Ascending aorta (tissue), 2 donors: ENCODE measurements at regions not wholly inside any gene's neighbourhood (a gene's known extent, or its start where the extent isn't known, plus 50 kb on each side); places are given as distances from the start of the nearest gene placed in this dataset.

Experiments used
- DNase-seq, 2 donors: peaks; one replicate each; pipeline ENCODE4 v3.0.0-alpha.2; 2019; ENCODE audit warnings: low spot score in 2 of 2
- H3K27ac ChIP-seq, 2 donors: fragments of 200-600 bp; sonication (generic); one replicate each; pipeline ENCODE4 v1.5.1; 2016 to 2017; ENCODE audit warnings: mild to moderate bottlenecking in 1 of 2
- H3K27me3 ChIP-seq: fragments of 200-600 bp; sonication (generic); one replicate; pipeline ENCODE4 v1.5.1; 2017
- H3K36me3 ChIP-seq, 2 donors: fragments of 200-600 bp; sonication (generic); one replicate each; pipeline ENCODE4 v1.5.1; 2016
- H3K4me1 ChIP-seq, 2 donors: fragments of 200-600 bp; sonication (generic); one replicate each; pipeline ENCODE4 v1.5.1; 2016 to 2017; ENCODE audit warnings: mild to moderate bottlenecking in 1 of 2
- H3K4me3 ChIP-seq, 2 donors: fragments of 200-600 bp; sonication (generic); one replicate each; pipeline ENCODE4 v1.5.1; 2016 to 2017; ENCODE audit warnings: mild to moderate bottlenecking in 1 of 2
- H3K9me3 ChIP-seq, 2 donors: fragments of 200-600 bp; sonication (generic); one replicate each; pipeline ENCODE4 v1.5.1; 2016
- intact Hi-C: fragments of 100-400 bp; cut with DNase I; formaldehyde crosslinking; loops from one replicate; pipeline ENCODE4 v1.15.1; 2023
- TF ChIP-seq, protein P1 (sequence below), 3 experiments: fragments of 200-600 bp in 2 of 3; fragments of 450-650 bp in 1 of 3; sonication (generic) in 2 of 3; IDR thresholded peaks; one replicate each; pipeline ENCODE4 v1.5.1; 2016 to 2019; ENCODE audit warnings: antibody characterized with exemption in 3 of 3, mild to moderate bottlenecking in 1 of 3, moderate library complexity in 1 of 3

GRCh38 chr17:65324611-65325342, 187.6 kb downstream of the RGS9 start:
- intact Hi-C loops = no loop called here
- no peaks in the 10 kb centered on the region for H3K4me1 ChIP-seq
- no peaks in the 10 kb centered on the region for H3K36me3 ChIP-seq
- no peak overlapping the region for H3K4me3 ChIP-seq
- H3K27me3 ChIP-seq = no peaks in the 10 kb centered on the region
- H3K27ac ChIP-seq = no peak overlapping the region
- no peak for DNase-seq
- TF ChIP-seq, protein P1, sequence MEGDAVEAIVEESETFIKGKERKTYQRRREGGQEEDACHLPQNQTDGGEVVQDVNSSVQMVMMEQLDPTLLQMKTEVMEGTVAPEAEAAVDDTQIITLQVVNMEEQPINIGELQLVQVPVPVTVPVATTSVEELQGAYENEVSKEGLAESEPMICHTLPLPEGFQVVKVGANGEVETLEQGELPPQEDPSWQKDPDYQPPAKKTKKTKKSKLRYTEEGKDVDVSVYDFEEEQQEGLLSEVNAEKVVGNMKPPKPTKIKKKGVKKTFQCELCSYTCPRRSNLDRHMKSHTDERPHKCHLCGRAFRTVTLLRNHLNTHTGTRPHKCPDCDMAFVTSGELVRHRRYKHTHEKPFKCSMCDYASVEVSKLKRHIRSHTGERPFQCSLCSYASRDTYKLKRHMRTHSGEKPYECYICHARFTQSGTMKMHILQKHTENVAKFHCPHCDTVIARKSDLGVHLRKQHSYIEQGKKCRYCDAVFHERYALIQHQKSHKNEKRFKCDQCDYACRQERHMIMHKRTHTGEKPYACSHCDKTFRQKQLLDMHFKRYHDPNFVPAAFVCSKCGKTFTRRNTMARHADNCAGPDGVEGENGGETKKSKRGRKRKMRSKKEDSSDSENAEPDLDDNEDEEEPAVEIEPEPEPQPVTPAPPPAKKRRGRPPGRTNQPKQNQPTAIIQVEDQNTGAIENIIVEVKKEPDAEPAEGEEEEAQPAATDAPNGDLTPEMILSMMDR (IDR thresholded peaks at IDR 0.05) = no peak
- no peaks in the 10 kb centered on the region for H3K9me3 ChIP-seq

- Histone ChIP-seq H3K9me3 (no peaks in the 10 kb centered on the region), H3K4me3 (no peak overlapping the region), H3K4me1 (no peaks in the 10 kb centered on the region), H3K27ac (no peak overlapping the region), H3K36me3 (no peaks in the 10 kb centered on the region), H3K27me3 (no peaks in the 10 kb centered on the region)
- TF ChIP-seq, protein P1 (IDR thresholded peaks at IDR 0.05) = no peak
- no peak for DNase-seq
- intact Hi-C loops = no loop called here
Observed at GRCh38 chr17:65323049-65323448, 185.9 kb downstream of the RGS9 start.

DNA sequence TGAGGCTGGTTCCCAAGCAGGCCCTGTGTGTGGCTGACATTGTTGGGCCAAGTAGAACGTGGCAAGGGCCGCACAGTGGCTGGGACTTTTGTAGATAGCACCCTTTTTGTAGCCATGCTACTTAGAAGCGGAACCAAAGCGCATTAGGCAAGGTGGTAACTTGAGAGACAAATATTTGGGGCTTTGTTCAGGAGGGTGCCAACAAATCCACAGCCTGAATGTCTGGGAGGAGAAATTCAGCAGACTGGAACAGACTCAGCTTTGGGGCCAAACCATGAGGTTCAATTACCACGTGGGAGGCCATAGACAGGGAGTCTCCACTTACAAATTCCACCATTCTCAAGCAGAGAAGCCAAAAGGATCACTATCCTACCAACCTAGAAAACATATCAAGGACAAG, 183.7 kb downstream of the RGS9 start:
- no peak overlapping the region for H3K4me3 ChIP-seq
- intact Hi-C loops = no loop called here
- no peak for DNase-seq
- TF ChIP-seq, protein P1 (IDR thresholded peaks at IDR 0.05) = no peak
- H3K36me3 ChIP-seq = no peaks in the 10 kb centered on the region
- H3K27ac ChIP-seq = no peak overlapping the region
- H3K27me3 ChIP-seq = no peaks in the 10 kb centered on the region
- H3K9me3 ChIP-seq = no peaks in the 10 kb centered on the region
- H3K4me1 ChIP-seq = no peaks in the 10 kb centered on the region

DNA sequence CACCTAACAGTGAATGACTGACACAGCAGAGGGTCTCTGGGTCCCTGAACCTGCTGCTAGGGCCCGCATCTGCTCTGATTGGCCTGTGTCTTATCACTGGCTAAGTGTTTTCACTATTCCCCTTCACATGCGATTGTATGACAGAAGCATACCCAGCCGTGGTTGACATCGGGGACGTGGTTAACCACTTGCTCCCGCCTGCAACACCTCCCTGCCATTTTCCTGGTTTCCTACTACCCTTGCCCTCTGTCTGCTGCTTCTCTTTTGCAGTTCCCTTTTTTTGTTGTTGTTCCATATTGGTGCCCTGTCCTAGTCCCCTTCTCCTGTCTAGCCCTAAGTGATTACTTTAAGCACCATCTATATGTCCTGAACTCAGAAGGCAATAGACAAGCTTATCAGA, 177.0 kb downstream of the RGS9 start:
- TF ChIP-seq, protein P1 (IDR thresholded peaks at IDR 0.05) = no peak

DNA sequence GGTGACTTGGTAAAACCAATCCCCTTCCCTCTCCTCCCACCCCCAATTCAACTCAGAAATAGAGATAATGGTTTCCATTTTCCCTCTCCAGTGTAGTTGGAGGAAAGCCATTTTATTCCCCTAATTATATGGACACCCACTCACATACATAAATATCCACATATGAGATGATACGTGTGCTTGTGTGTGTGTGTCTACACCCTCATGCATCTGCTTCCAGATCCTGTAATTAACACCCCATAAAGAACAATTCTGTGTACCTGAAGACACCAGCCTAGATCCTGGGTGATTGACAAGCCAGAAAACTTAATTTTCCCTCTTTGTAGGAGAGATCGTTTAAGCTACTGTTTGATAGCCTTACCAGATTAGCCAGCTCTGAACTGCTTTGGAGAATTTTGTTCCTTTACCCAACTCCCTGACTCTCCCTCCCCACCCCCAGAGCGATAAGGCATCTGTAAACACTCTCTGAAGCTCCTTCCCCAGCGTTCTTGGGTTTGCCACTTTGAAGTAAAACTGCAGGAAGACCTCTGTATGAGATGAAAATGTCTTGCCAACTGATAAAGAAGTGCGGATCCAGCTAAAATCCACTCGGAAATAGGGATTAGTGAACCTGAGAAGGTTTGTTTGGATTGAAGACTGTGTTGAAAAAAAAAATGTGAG, 175.7 kb downstream of the RGS9 start:
- intact Hi-C loops = no loop called here

More for the DNA sequence above, 177.0 kb downstream of the RGS9 start:
- no peaks in the 10 kb centered on the region for H3K9me3 ChIP-seq
- no peak overlapping the region for H3K27ac ChIP-seq
- no peak overlapping the region for H3K4me3 ChIP-seq
- intact Hi-C loops = no loop called here
- DNase-seq = no peak
- no peaks in the 10 kb centered on the region for H3K4me1 ChIP-seq
- no peaks in the 10 kb centered on the region for H3K36me3 ChIP-seq
- H3K27me3 ChIP-seq = no peaks in the 10 kb centered on the region

More for the DNA sequence above, 175.7 kb downstream of the RGS9 start:
- Histone ChIP-seq H3K4me3 (no peak overlapping the region), H3K4me1 (no peaks in the 10 kb centered on the region), H3K9me3 (no peaks in the 10 kb centered on the region), H3K27ac (no peak overlapping the region), H3K36me3 (no peaks in the 10 kb centered on the region), H3K27me3 (no peaks in the 10 kb centered on the region)
- no peak for DNase-seq
- TF ChIP-seq, protein P1 (IDR thresholded peaks at IDR 0.05) = no peak
